T47D (cell line): ENCODE measurements at regions not wholly inside any gene's neighbourhood (a gene's known extent, or its start where the extent isn't known, plus 50 kb on each side); places are given as distances from the start of the nearest gene placed in this dataset.

Experiments used
- DNase-seq, 2 experiments: peaks; one replicate each; pipeline versions ENCODE4 v3.0.0 to v3.0.0-alpha.2; 2011 to 2012; ENCODE audit warnings: low read depth in 1 of 2, low spot score in 1 of 2
- JUND ChIP-seq: IDR thresholded peaks from 2 replicates; pipeline ENCODE4 v1.6.1; 2012; ENCODE audit warnings: low read depth
- in situ Hi-C: cut with HindIII; loops from 2 replicates; pipeline ENCODE4 v1.10.0; 2016; ENCODE audit warnings: low sequenced_read_pairs, low pct_unique_long_range_greater_than_20kb

GRCh38 chr3:190217081-190217480 lies 96.4 kb upstream of the P3H2 start:
- no peak for DNase-seq
- TF ChIP-seq JUND: no peak
- in situ Hi-C loops: no loop called here

- no peak for TF ChIP-seq JUND
- in situ Hi-C loops: no loop called here
- DNase-seq: no peak
These were observed 93.0 kb upstream of the P3H2 start for GRCh38 chr3:190213727-190214126.

GRCh38 chr3:190210608-190211007 lies 89.9 kb upstream of the P3H2 start:
- no peak for TF ChIP-seq JUND
- DNase-seq: no peak
- in situ Hi-C loops: no loop called here

GRCh38 chr3:190209533-190209932 lies 88.8 kb upstream of the P3H2 start:
- no peak for TF ChIP-seq JUND
- in situ Hi-C loops: no loop called here
- DNase-seq: no peak

- DNase-seq: no peak
- TF ChIP-seq JUND: no peak
- in situ Hi-C loops: no loop called here
These were observed 87.5 kb upstream of the P3H2 start for GRCh38 chr3:190208196-190208595.

- no peak for TF ChIP-seq JUND
- in situ Hi-C loops: no loop called here
- DNase-seq: no peak
These were observed 85.0 kb upstream of the P3H2 start for GRCh38 chr3:190205739-190206138.

- no peak for DNase-seq
- in situ Hi-C loops: no loop called here
- no peak for TF ChIP-seq JUND
These were observed 83.5 kb upstream of the P3H2 start for GRCh38 chr3:190204200-190204599.

- in situ Hi-C loops: no loop called here
- DNase-seq: no peak
- no peak for TF ChIP-seq JUND
These were observed 76.7 kb upstream of the P3H2 start for GRCh38 chr3:190197346-190197763.

- in situ Hi-C loops: no loop called here
- DNase-seq: no peak
- TF ChIP-seq JUND: no peak
These were observed 73.8 kb upstream of the P3H2 start for GRCh38 chr3:190194506-190194905.

DNA sequence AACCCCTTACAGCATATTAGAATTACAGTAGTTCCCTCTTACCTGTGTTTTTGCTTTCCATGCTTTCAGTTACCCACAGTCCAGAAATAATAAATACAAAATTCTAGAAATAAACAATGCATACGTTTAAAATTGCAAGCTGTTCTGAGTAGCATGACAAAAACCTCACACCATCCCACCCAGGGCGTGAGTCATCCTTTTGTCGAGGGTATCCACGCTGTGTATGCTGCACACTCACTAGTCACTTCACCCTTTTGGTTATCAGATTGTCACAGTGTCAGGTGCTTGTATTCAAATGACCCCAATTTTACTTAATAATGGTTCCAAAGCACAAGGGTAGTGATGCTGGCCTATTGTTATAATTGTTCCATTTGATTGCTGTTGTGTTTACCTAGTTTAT lies 72.5 kb upstream of the P3H2 start:
- no peak for DNase-seq
- no peak for TF ChIP-seq JUND
- in situ Hi-C loops: no loop called here

- no peak for DNase-seq
- in situ Hi-C loops: no loop called here
These were observed 72.0 kb upstream of the P3H2 start for GRCh38 chr3:190192739-190193138.

DNA sequence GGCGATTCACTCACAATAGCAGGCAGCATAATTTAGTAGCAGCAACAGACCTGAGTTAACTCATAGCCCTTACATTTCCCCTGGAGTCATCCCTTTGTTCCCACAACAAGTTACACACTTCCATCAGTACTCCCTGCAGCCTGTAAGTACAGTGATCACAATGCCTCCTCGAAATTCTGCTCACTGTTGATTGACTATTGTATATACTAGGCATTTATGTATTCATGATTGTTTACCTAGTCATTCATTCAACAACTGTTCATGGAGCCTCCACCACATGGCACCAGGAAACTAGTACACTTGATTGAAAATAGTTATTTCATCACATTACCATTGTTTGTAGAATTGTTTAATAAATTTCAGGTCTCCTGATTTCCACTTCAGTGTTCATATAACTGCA lies 71.4 kb upstream of the P3H2 start:
- DNase-seq: peak in 1 of 2 experiments; percentile 9
- in situ Hi-C loops: no loop called here
- TF ChIP-seq JUND: no peak

More at GRCh38 chr3:190192739-190193138, 72.0 kb upstream of the P3H2 start:
- TF ChIP-seq JUND: no peak

DNA sequence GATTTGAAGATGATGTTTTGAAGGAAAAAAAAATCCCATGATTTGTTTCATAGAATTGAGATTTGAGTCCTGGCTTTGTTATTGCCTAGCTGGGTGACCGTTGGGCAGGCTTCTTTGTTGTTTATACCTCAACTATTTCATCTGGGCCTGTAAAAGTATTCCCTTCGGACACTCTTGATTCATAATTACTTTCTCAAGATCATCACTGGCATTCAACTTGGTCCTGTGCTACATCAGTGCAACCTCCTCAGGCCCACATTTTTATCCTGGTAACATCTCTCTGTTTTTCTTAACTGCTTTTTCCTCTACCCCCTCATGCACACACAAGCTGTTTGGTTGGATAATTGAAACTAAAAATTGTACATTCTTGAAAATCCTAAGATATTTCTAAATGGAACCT lies 67.5 kb upstream of the P3H2 start:
- in situ Hi-C loops: no loop called here
- no peak for DNase-seq
- no peak for TF ChIP-seq JUND

GRCh38 chr3:190183121-190183520 lies 62.4 kb upstream of the P3H2 start:
- no peak for TF ChIP-seq JUND
- in situ Hi-C loops: no loop called here
- DNase-seq: peak in 1 of 2 experiments; percentile 49
